ENCODE measurements at regions not wholly inside any gene's neighbourhood (a gene's known extent, or its start where the extent isn't known, plus 50 kb on each side); places are given as distances from the start of the nearest gene placed in this dataset.

- Histone ChIP-seq H3K4me2 (ENCODE audit: low read length) (no peak overlapping the region), H3K36me3 (ENCODE audit: insufficient read depth, low read length) (no peaks in the 10 kb centered on the region), H4K20me1 (ENCODE audit: insufficient read depth, low read length) (no peaks in the 10 kb centered on the region), H3K4me1 (ENCODE audit: insufficient read depth, low read length, severe bottlenecking) (no peaks in the 10 kb centered on the region), H3K27me3 (ENCODE audit: insufficient read depth, low read length) (no peaks in the 10 kb centered on the region), H3F3A (ENCODE audit: insufficient read depth, low read length) (no peaks in the 10 kb centered on the region), H3K9me3 (ENCODE audit: low read length) (no peaks in the 10 kb centered on the region), H3K27ac (ENCODE audit: low read depth, low read length, poor library complexity, severe bottlenecking) (no peak overlapping the region), H2AFZ (ENCODE audit: low read length) (no peak overlapping the region), H3K9me2 (ENCODE audit: low read depth, low read length) (no peaks in the 10 kb centered on the region), H3K4me3 (ENCODE audit: low read depth, low read length, poor library complexity, severe bottlenecking) (no peak overlapping the region), H3K79me2 (ENCODE audit: insufficient read depth, low read length) (no peaks in the 10 kb centered on the region), H3K9ac (ENCODE audit: low read length) (no peak overlapping the region)
- TF ChIP-seq CTCF (IDR thresholded peaks at IDR 0.05; ENCODE audit: low read length) (no peak), EZH2 (IDR thresholded peaks at IDR 0.05; ENCODE audit: borderline replicate concordance, low read length) (no peak)
Observed at GRCh38 chr11:101267654-101268053, 138.0 kb upstream of the PGR start.

GRCh38 chr11:101264306-101264705 is 134.7 kb upstream of the PGR start:
- Histone ChIP-seq H3K79me2 (ENCODE audit: insufficient read depth, low read length) (no peaks in the 10 kb centered on the region), H3K4me2 (ENCODE audit: low read length) (no peak overlapping the region), H4K20me1 (ENCODE audit: insufficient read depth, low read length) (no peaks in the 10 kb centered on the region), H3K4me3 (ENCODE audit: low read depth, low read length, poor library complexity, severe bottlenecking) (no peak overlapping the region), H3K9ac (ENCODE audit: low read length) (no peak overlapping the region), H3K36me3 (ENCODE audit: insufficient read depth, low read length) (no peaks in the 10 kb centered on the region), H3K9me2 (ENCODE audit: low read depth, low read length) (no peaks in the 10 kb centered on the region), H3K4me1 (ENCODE audit: insufficient read depth, low read length, severe bottlenecking) (no peaks in the 10 kb centered on the region), H3K27ac (ENCODE audit: low read depth, low read length, poor library complexity, severe bottlenecking) (no peak overlapping the region), H3F3A (ENCODE audit: insufficient read depth, low read length) (no peaks in the 10 kb centered on the region), H3K27me3 (ENCODE audit: insufficient read depth, low read length) (no peaks in the 10 kb centered on the region), H2AFZ (ENCODE audit: low read length) (no peak overlapping the region), H3K9me3 (ENCODE audit: low read length) (no peaks in the 10 kb centered on the region)
- TF ChIP-seq CTCF (IDR thresholded peaks at IDR 0.05; ENCODE audit: low read length): no peak

- no peaks in the 10 kb centered on the region for H3K9me2 ChIP-seq (ENCODE audit: low read depth, low read length)
- no peak overlapping the region for H3K4me2 ChIP-seq (ENCODE audit: low read length)
- no peaks in the 10 kb centered on the region for H3K36me3 ChIP-seq (ENCODE audit: insufficient read depth, low read length)
- no peaks in the 10 kb centered on the region for H3K79me2 ChIP-seq (ENCODE audit: insufficient read depth, low read length)
- TF ChIP-seq EZH2 (IDR thresholded peaks at IDR 0.05; ENCODE audit: borderline replicate concordance, low read length): no peak
- TF ChIP-seq CTCF (IDR thresholded peaks at IDR 0.05; ENCODE audit: low read length): no peak
- no peak overlapping the region for H2AFZ ChIP-seq (ENCODE audit: low read length)
- no peak overlapping the region for H3K9ac ChIP-seq (ENCODE audit: low read length)
- H4K20me1 ChIP-seq (ENCODE audit: insufficient read depth, low read length): no peaks in the 10 kb centered on the region
- H3K4me3 ChIP-seq (ENCODE audit: low read depth, low read length, poor library complexity, severe bottlenecking): no peak overlapping the region
- H3K9me3 ChIP-seq (ENCODE audit: low read length): no peaks in the 10 kb centered on the region
- H3K27me3 ChIP-seq (ENCODE audit: insufficient read depth, low read length): no peaks in the 10 kb centered on the region
- H3F3A ChIP-seq (ENCODE audit: insufficient read depth, low read length): no peaks in the 10 kb centered on the region
- H3K4me1 ChIP-seq (ENCODE audit: insufficient read depth, low read length, severe bottlenecking): no peaks in the 10 kb centered on the region
- no peak overlapping the region for H3K27ac ChIP-seq (ENCODE audit: low read depth, low read length, poor library complexity, severe bottlenecking)
Observed at GRCh38 chr11:101262995-101263394, 133.4 kb upstream of the PGR start.
